Tibial nerve (tissue), 4 donors: ENCODE measurements at regions not wholly inside any gene's neighbourhood (a gene's known extent, or its start where the extent isn't known, plus 50 kb on each side); places are given as distances from the start of the nearest gene placed in this dataset.

Source experiments
- DNase-seq, 2 donors: peaks; one replicate each; pipeline ENCODE4 v3.0.0-alpha.2; 2019; ENCODE audit warnings: low spot score in 2 of 2
- H3K27ac ChIP-seq, 4 donors: fragments of 200-600 bp; sonication (generic) in 3 of 4; one replicate each; pipeline ENCODE4 v1.5.1; 2017 to 2019; ENCODE audit warnings: mild to moderate bottlenecking in 1 of 4
- H3K27me3 ChIP-seq, 2 donors: fragments of 200-600 bp; sonication (generic) in 1 of 2; one replicate each; pipeline versions ENCODE4 v1.5.1 to v1.6.0; 2017 to 2019
- H3K36me3 ChIP-seq, 3 donors: fragments of 200-600 bp; sonication (generic); one replicate each; pipeline ENCODE4 v1.5.1; 2018 to 2019
- H3K4me1 ChIP-seq, 4 donors: fragments of 200-600 bp; sonication (generic) in 3 of 4; one replicate each; pipeline ENCODE4 v1.5.1; 2017 to 2019
- H3K4me3 ChIP-seq, 4 donors: fragments of 200-600 bp; sonication (generic) in 3 of 4; one replicate each; pipeline ENCODE4 v1.5.1; 2017 to 2019; ENCODE audit warnings: mild to moderate bottlenecking in 1 of 4, moderate library complexity in 1 of 4
- H3K9me3 ChIP-seq, 4 donors: fragments of 200-600 bp; sonication (generic) in 3 of 4; one replicate each; pipeline ENCODE4 v1.5.1; 2017 to 2019
- CTCF ChIP-seq, 5 experiments: fragments of 200-600 bp in 3 of 5; fragments of 450-650 bp in 2 of 5; sonication (generic) in 3 of 5; IDR thresholded peaks; one replicate each; pipeline ENCODE4 v1.5.1; 2016 to 2019; ENCODE audit warnings: antibody characterized with exemption in 5 of 5, mild to moderate bottlenecking in 3 of 5, moderate library complexity in 2 of 5
- EP300 ChIP-seq, 2 donors: sonication (generic); formaldehyde crosslinking; IDR thresholded peaks; one replicate each; pipeline ENCODE4 v1.6.1; 2017; ENCODE audit warnings: antibody characterized with exemption in 2 of 2, mild to moderate bottlenecking in 1 of 2
- POLR2A ChIP-seq, 2 donors: fragments of 450-650 bp; IDR thresholded peaks; one replicate each; pipeline ENCODE4 v1.6.1; 2017; ENCODE audit warnings: antibody characterized with exemption in 2 of 2, mild to moderate bottlenecking in 2 of 2, moderate library complexity in 2 of 2
- WGBS, 2 donors: methylation state at CpG; one replicate each; pipeline ENCODE4 v1.1.5; 2018; 5-methylcytosine and 5-hydroxymethylcytosine counted together

GRCh38 chr7:51882412-51882811, 565.8 kb upstream of the COBL start:
- Histone ChIP-seq H3K27ac (no peak overlapping the region), H3K36me3 (no peaks in the 10 kb centered on the region), H3K9me3 (no peaks in the 10 kb centered on the region), H3K27me3 (no peaks in the 10 kb centered on the region), H3K4me1 (no peaks in the 10 kb centered on the region), H3K4me3 (no peak overlapping the region)
- 88 to 92% methylated on average over 1 of the region's 1 CpG for WGBS, 2 donors
- no peak for DNase-seq
- no peak for TF ChIP-seq POLR2A (IDR thresholded peaks at IDR 0.05)
- TF ChIP-seq CTCF (IDR thresholded peaks at IDR 0.05): no peak
- no peak for TF ChIP-seq EP300 (IDR thresholded peaks at IDR 0.05)

- 74 to 77% methylated on average over 2 of the region's 2 CpGs for WGBS, 2 donors
- no peaks in the 10 kb centered on the region for H3K9me3 ChIP-seq
- H3K36me3 ChIP-seq: no peaks in the 10 kb centered on the region
- no peak overlapping the region for H3K4me3 ChIP-seq
- H3K4me1 ChIP-seq: no peaks in the 10 kb centered on the region
- H3K27me3 ChIP-seq: no peaks in the 10 kb centered on the region
- TF ChIP-seq POLR2A (IDR thresholded peaks at IDR 0.05) (no peak), EP300 (IDR thresholded peaks at IDR 0.05) (no peak), CTCF (IDR thresholded peaks at IDR 0.05) (no peak)
- H3K27ac ChIP-seq: no peak overlapping the region
- DNase-seq: no peak
These were observed 564.7 kb upstream of the COBL start for GRCh38 chr7:51881309-51881708.

- TF ChIP-seq EP300 (IDR thresholded peaks at IDR 0.05) (no peak), CTCF (IDR thresholded peaks at IDR 0.05) (no peak), POLR2A (IDR thresholded peaks at IDR 0.05) (no peak)
- Histone ChIP-seq H3K27me3 (no peaks in the 10 kb centered on the region), H3K36me3 (no peaks in the 10 kb centered on the region), H3K27ac (no peak overlapping the region), H3K4me1 (no peaks in the 10 kb centered on the region), H3K9me3 (no peaks in the 10 kb centered on the region), H3K4me3 (no peak overlapping the region)
- no peak for DNase-seq
- WGBS, 2 donors: 59 to 67% methylated on average over 1 of the region's 1 CpG
These were observed 562.3 kb upstream of the COBL start for GRCh38 chr7:51878865-51879264.

GRCh38 chr7:51869452-51869851, 552.8 kb upstream of the COBL start:
- DNase-seq: no peak
- H3K4me1 ChIP-seq: no peaks in the 10 kb centered on the region
- H3K4me3 ChIP-seq: no peak overlapping the region
- H3K36me3 ChIP-seq: no peaks in the 10 kb centered on the region
- no peaks in the 10 kb centered on the region for H3K9me3 ChIP-seq
- H3K27me3 ChIP-seq: no peaks in the 10 kb centered on the region
- TF ChIP-seq EP300 (IDR thresholded peaks at IDR 0.05): no peak
- no peak for TF ChIP-seq POLR2A (IDR thresholded peaks at IDR 0.05)
- TF ChIP-seq CTCF (IDR thresholded peaks at IDR 0.05): no peak
- WGBS, 2 donors: 61 to 70% methylated on average over 6 of the region's 6 CpGs
- H3K27ac ChIP-seq: no peak overlapping the region

- TF ChIP-seq EP300 (IDR thresholded peaks at IDR 0.05) (no peak), CTCF (IDR thresholded peaks at IDR 0.05) (no peak), POLR2A (IDR thresholded peaks at IDR 0.05) (no peak)
- Histone ChIP-seq H3K9me3 (no peaks in the 10 kb centered on the region), H3K36me3 (no peaks in the 10 kb centered on the region), H3K27me3 (no peaks in the 10 kb centered on the region), H3K4me3 (no peak overlapping the region), H3K4me1 (no peaks in the 10 kb centered on the region), H3K27ac (no peak overlapping the region)
- 85 to 86% methylated on average over 2 of the region's 2 CpGs for WGBS, 2 donors
- no peak for DNase-seq
These were observed 550.5 kb upstream of the COBL start for GRCh38 chr7:51867117-51867516.
